ENCODE measurements at regions not wholly inside any gene's neighbourhood (a gene's known extent, or its start where the extent isn't known, plus 50 kb on each side); places are given as distances from the start of the nearest gene placed in this dataset.

- TF ChIP-seq SRSF3 (IDR thresholded peaks at IDR 0.05; ENCODE audit: insufficient read depth, low read length) (no peak), TAF1 (IDR thresholded peaks at IDR 0.05; ENCODE audit: control insufficient read depth, extremely low read depth, insufficient read depth, low read length, severe bottlenecking) (no peak), SETDB1 (IDR thresholded peaks at IDR 0.05; ENCODE audit: low read length) (no peak), FOXA3 (CRISPR knock-in tag; conservative IDR thresholded peaks at IDR 0.05 in 1 of 2, IDR thresholded peaks at IDR 0.05 in 1 of 2) (no peak), ZNF121 (CRISPR knock-in tag; conservative IDR thresholded peaks at IDR 0.05) (no peak), CEBPG (CRISPR knock-in tag; IDR thresholded peaks at IDR 0.05) (no peak), CEBPG (tag; conservative IDR thresholded peaks at IDR 0.05 in 1 of 2, IDR thresholded peaks at IDR 0.05 in 1 of 2) (no peak), ZNF830 (CRISPR knock-in tag; IDR thresholded peaks at IDR 0.05) (no peak)
Measured at GRCh38 chr3:81152156-81152555, 609.3 kb downstream of the GBE1 start (continued).

GRCh38 chr3:81132995-81133394 is 628.5 kb downstream of the GBE1 start:
- no peak overlapping the region for H3K27ac ChIP-seq (ENCODE audit: extremely low read depth, low read depth, low read length)
- BruUV-seq (replicated peaks): no TSS peak
- H3K4me2 ChIP-seq (ENCODE audit: insufficient read depth, low read length): no peak overlapping the region
- POLR2A ChIA-PET: no interaction called here
- H3K4me3 ChIP-seq: no peak overlapping the region
- in situ Hi-C loops (cut with MboI): no loop called here
- H3K36me3 ChIP-seq (ENCODE audit: control insufficient read depth, insufficient read depth, low read length): no peaks in the 10 kb centered on the region
- H3K9me1 ChIP-seq (ENCODE audit: control insufficient read depth, insufficient read depth, low read length): no peaks in the 10 kb centered on the region
- H2AFZ ChIP-seq (ENCODE audit: low read depth, low read length): no peak overlapping the region
- H3K79me2 ChIP-seq (ENCODE audit: control insufficient read depth, insufficient read depth, low read length): no peaks in the 10 kb centered on the region
- H4K20me1 ChIP-seq (replicated peaks; ENCODE audit: control insufficient read depth, insufficient read depth, low read length): no peaks in the 10 kb centered on the region
- CTCF ChIA-PET (ENCODE audit: low intra/inter-chr PET ratio): no interaction called here
- DNase-seq (ENCODE audit: extremely low read depth in 1 of 4, low spot score in 3 of 4): no peak
- no peaks in the 10 kb centered on the region for H3K4me1 ChIP-seq (replicated peaks in 1 of 2; ENCODE audit: control insufficient read depth in 2 of 2, insufficient read depth in 2 of 2, low read length in 2 of 2)
- intact Hi-C loops (cut with micrococcal nuclease): no loop called here
- H3K27me3 ChIP-seq (ENCODE audit: control insufficient read depth in 2 of 2, insufficient read depth in 2 of 2, low read length in 2 of 2): no peaks in the 10 kb centered on the region
- no CpG with 5 or more reads among the region's 1 CpG for WGBS (ENCODE audit: insufficient coverage, low coverage, missing lambda C conversion rate)
- no peak for ATAC-seq
- FAIRE-seq: no peak
- H3K9me3 ChIP-seq (replicated peaks; ENCODE audit: control insufficient read depth, insufficient read depth, low read depth, low read length): no peaks in the 10 kb centered on the region
- H3K9ac ChIP-seq (ENCODE audit: insufficient read depth in 1 of 2, low read depth in 2 of 2, low read length in 2 of 2): no peak overlapping the region
- TF ChIP-seq SP1 (CRISPR knock-in tag; IDR thresholded peaks at IDR 0.05): no peak
- TF ChIP-seq ZNF274 (IDR thresholded peaks at IDR 0.05; ENCODE audit: borderline replicate concordance, low read depth, low read length): no peak
- TF ChIP-seq ZBTB5 (IDR thresholded peaks at IDR 0.05): no peak
- TF ChIP-seq ASH1L (IDR thresholded peaks at IDR 0.05; ENCODE audit: borderline replicate concordance, low read depth, partially characterized antibody): no peak

Data from K562 (cell line).